ENCODE measurements at regions not wholly inside any gene's neighbourhood (a gene's known extent, or its start where the extent isn't known, plus 50 kb on each side); places are given as distances from the start of the nearest gene placed in this dataset.
A peak's percentile ranks its signal among the peaks of the same experiment; 100 is the strongest.

DNA sequence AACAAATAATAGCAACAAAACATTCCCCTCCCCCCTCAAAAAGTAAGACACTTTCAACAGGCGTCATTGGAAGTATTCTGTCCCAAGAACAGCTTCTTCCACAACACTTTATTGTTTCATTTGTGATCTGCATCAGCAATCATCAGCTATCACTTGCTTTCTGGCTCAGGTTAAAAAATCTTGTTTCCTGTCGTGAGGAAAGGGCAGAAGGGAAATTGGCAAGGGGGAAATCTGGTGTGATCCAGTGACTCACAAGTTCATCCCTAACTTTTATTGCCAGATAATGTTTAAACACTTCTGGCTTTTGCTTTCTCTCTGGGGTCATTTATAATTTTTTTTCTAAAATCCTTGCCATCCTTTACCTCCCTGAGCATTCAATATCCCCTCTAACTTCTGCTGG, 247.4 kb upstream of the GIMD1 start:
- in situ Hi-C loops (cut with HindIII; ENCODE audit: low sequenced_read_pairs) = no loop called here
- TF ChIP-seq, protein P1, sequence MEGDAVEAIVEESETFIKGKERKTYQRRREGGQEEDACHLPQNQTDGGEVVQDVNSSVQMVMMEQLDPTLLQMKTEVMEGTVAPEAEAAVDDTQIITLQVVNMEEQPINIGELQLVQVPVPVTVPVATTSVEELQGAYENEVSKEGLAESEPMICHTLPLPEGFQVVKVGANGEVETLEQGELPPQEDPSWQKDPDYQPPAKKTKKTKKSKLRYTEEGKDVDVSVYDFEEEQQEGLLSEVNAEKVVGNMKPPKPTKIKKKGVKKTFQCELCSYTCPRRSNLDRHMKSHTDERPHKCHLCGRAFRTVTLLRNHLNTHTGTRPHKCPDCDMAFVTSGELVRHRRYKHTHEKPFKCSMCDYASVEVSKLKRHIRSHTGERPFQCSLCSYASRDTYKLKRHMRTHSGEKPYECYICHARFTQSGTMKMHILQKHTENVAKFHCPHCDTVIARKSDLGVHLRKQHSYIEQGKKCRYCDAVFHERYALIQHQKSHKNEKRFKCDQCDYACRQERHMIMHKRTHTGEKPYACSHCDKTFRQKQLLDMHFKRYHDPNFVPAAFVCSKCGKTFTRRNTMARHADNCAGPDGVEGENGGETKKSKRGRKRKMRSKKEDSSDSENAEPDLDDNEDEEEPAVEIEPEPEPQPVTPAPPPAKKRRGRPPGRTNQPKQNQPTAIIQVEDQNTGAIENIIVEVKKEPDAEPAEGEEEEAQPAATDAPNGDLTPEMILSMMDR (IDR thresholded peaks at IDR 0.05; ENCODE audit: low read depth, low read length) = no peak
- no peak overlapping the region for H3K4me3 ChIP-seq (ENCODE audit: low read depth, low read length)
- DNase-seq (ENCODE audit: low read depth, low spot score) = no peak

DNA sequence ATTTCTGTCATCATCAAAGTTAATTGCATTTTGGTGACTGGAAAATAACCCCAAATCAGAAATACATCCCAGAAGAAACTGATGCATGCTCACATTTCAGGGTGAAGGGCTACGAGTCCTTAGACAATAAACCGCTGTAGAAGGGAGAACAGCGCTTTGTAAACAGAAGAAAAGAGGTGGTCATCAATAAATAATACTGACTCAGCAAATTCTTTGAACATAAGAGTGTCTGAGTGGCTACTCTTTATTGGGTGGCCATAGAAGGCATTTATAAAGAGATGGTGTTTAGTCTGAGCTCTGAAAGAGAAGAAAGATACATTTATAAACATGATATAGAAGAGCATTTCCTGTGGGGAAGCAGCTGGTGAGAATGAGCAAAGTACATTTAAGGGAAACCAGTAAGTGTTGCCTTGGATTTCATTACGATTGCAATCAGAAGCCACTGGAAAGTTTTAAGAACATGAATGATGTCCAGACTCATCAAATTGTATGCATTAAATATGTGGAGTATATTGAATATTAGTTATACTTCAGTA, 246.9 kb upstream of the GIMD1 start:
- H3K4me3 ChIP-seq (ENCODE audit: low read depth, low read length) = no peak overlapping the region
- in situ Hi-C loops (cut with HindIII; ENCODE audit: low sequenced_read_pairs) = no loop called here

DNA sequence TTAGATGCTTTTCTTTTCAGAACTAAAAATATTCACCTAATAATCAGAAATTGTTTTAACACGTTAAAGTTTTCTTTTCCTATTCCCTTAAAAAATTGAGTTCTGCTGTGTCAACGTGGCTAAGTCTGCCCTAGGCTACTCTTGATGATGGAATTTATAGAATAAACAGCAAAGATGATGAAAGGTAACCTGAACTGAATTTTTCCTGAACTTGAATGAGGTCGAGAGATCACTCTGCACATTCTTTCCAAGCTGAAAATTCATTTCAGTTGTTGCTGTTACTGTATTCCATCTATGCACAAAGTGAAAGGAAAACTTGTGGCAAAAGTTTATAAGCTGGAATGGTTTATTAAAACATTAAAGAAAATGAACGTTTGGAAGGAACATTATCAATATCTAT, 245.9 kb upstream of the GIMD1 start:
- in situ Hi-C loops (cut with HindIII; ENCODE audit: low sequenced_read_pairs) = no loop called here
- H3K4me3 ChIP-seq (ENCODE audit: low read depth, low read length) = no peak overlapping the region
- TF ChIP-seq, protein P1 (IDR thresholded peaks at IDR 0.05; ENCODE audit: low read depth, low read length) = no peak
- peak; percentile 35 for DNase-seq (ENCODE audit: low read depth, low spot score)

More for the DNA sequence above, 246.9 kb upstream of the GIMD1 start:
- TF ChIP-seq, protein P1 (IDR thresholded peaks at IDR 0.05; ENCODE audit: low read depth, low read length) = no peak
- no peak for DNase-seq (ENCODE audit: low read depth, low spot score)

DNA sequence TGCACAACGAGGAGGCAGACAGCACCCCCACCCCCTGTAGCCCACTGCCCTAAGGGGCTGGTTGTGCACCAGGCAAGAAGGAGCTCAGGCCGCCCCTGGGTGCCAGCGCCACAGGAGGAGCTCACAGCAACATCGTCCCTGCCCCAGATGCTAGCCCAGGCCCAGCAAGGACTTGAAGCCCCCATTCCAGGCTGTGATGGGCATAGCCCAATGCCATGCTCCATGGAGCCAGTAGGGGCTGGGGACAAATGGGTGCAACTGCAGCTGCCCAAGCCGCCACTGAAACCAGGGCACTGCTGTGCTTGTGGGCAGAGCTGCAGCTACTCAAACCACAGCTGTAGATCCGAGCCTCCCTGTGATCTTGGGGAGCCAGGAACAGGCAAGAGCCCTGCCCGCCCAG, 241.3 kb upstream of the GIMD1 start:
- DNase-seq (ENCODE audit: low read depth, low spot score) = no peak
- TF ChIP-seq, protein P1 (IDR thresholded peaks at IDR 0.05; ENCODE audit: low read depth, low read length) = no peak
- no peak overlapping the region for H3K4me3 ChIP-seq (ENCODE audit: low read depth, low read length)
- in situ Hi-C loops (cut with HindIII; ENCODE audit: low sequenced_read_pairs) = no loop called here

DNA sequence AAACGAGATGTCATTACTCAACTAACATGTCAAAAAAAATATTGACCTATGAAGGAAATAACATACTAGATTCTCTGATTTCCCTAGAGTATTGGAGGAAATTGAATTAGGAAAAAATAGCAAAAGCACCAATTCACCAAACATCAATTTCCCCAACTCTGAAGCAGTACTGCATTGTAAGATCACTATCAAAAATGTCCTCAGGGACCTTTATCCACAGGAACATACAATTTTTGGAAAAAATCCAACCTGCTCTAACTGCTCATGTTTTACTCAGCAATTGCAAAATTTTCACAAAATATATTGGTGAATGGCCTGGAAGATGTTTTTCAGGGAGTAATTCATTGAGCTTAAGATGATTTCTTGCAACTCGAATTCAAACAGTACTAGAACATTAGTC, 239.0 kb upstream of the GIMD1 start:
- in situ Hi-C loops (cut with HindIII; ENCODE audit: low sequenced_read_pairs) = no loop called here
- no peak for DNase-seq (ENCODE audit: low read depth, low spot score)
- no peak overlapping the region for H3K4me3 ChIP-seq (ENCODE audit: low read depth, low read length)
- TF ChIP-seq, protein P1 (IDR thresholded peaks at IDR 0.05; ENCODE audit: low read depth, low read length) = no peak

DNA sequence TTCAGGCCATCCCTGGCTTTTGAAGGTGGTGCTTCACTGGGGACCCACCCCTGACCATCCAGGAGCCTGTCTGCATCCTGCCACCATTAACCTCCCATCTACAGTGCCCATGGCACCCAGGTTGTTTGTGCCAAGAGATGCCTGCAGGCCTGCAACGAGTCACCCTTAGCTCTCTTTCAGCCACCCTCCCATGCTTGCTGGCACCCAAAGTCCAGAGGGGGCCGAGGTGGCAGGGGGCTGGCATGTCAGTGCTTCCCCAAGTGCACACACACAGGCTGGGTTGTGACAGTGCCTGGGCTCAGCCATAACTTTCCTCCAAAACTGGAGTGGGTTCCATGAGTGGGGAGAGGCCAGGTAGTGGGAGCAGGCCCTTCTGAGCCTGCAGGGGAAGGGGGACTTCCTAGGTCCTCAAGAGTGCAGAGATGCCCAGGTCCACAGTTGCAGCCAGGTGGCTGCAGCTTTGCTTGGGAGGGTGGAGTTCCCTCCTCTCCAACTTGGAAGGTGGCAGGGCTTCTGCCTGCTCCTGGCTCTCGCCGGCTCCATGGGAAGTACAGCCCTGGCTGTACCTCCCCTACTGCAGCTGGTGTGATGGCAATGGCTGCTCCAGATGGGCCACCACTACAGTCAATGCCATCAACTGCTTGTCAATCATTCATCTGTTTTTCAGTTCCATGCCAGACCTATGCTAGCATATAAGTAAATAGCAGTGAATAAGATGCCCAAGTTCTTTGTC, 235.9 kb upstream of the GIMD1 start:
- in situ Hi-C loops (cut with HindIII; ENCODE audit: low sequenced_read_pairs) = no loop called here
- TF ChIP-seq, protein P1 (IDR thresholded peaks at IDR 0.05; ENCODE audit: low read depth, low read length) = no peak
- H3K4me3 ChIP-seq (ENCODE audit: low read depth, low read length) = no peak overlapping the region
- DNase-seq (ENCODE audit: low read depth, low spot score) = no peak

All from astrocyte of the spinal cord (primary cell).